NT2/D1 (cell line): ENCODE measurements at regions not wholly inside any gene's neighbourhood (a gene's known extent, or its start where the extent isn't known, plus 50 kb on each side); places are given as distances from the start of the nearest gene placed in this dataset.

Source experiments
- DNase-seq: peaks from one replicate; pipeline ENCODE4 v3.0.0-alpha.2; 2011; ENCODE audit warnings: low read depth, low spot score
- H3K27me3 ChIP-seq: 2 replicates; pipeline ENCODE4 v1.6.0; 2011; ENCODE audit warnings: mild to moderate bottlenecking; ENCODE audit not compliant: insufficient read length, insufficient read depth
- H3K36me3 ChIP-seq: 2 replicates; pipeline ENCODE4 v1.6.1; 2011; ENCODE audit warnings: mild to moderate bottlenecking, low read length, mixed read lengths; ENCODE audit not compliant: insufficient read depth, insufficient read length
- H3K4me1 ChIP-seq: 2 replicates; pipeline ENCODE4 v1.5.1; 2011; ENCODE audit not compliant: insufficient read depth, insufficient read length
- H3K4me3 ChIP-seq: 2 replicates; pipeline ENCODE4 v1.5.1; 2011; ENCODE audit warnings: low read depth; ENCODE audit not compliant: insufficient read length
- H3K9ac ChIP-seq: 2 replicates; pipeline ENCODE4 v1.6.0; 2011; ENCODE audit warnings: low read depth; ENCODE audit not compliant: insufficient read length
- H3K9me3 ChIP-seq: 2 replicates; pipeline ENCODE4 v1.5.1; 2011; ENCODE audit warnings: mild to moderate bottlenecking, low read length; ENCODE audit not compliant: insufficient read depth
- SUZ12 ChIP-seq: IDR thresholded peaks from 2 replicates; pipeline ENCODE4 v1.6.1; 2011; ENCODE audit not compliant: insufficient read length, insufficient read depth; ENCODE audit errors: extremely low read depth
- YY1 ChIP-seq: IDR thresholded peaks from 2 replicates; pipeline ENCODE4 v1.6.1; 2011; ENCODE audit not compliant: insufficient read length, insufficient read depth
- ZNF274 ChIP-seq: IDR thresholded peaks from 2 replicates; pipeline ENCODE4 v1.6.1; 2011; ENCODE audit warnings: mild to moderate bottlenecking, low read depth, low read length

DNA sequence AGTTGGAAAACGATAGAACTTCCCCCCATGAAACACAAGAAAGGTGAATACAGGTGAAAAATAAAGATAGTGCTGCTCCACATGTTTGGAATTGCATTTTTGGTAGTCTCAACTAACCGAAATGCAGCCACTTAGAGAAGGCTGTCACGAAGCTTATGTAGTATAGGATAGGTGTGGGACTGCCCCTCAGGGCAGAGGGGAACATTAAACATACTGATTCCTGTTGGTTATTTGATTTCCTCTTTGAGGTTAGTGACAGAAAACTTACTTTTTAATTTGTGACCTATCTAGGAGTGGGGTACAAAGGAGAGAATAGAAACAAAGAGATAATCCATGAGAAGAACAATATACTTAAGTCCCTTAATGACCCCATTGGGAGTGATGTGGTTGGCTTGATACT is 85.8 kb upstream of the SATB1 start:
- Histone ChIP-seq H3K27me3 (no peaks in the 10 kb centered on the region), H3K9me3 (no peaks in the 10 kb centered on the region), H3K4me3 (no peak overlapping the region), H3K9ac (no peak overlapping the region), H3K4me1 (no peaks in the 10 kb centered on the region), H3K36me3 (no peaks in the 10 kb centered on the region)
- TF ChIP-seq SUZ12 (no peak), YY1 (no peak), ZNF274 (no peak)
- DNase-seq = no peak

- H3K9me3 ChIP-seq = no peaks in the 10 kb centered on the region
- no peak overlapping the region for H3K9ac ChIP-seq
- no peak overlapping the region for H3K4me3 ChIP-seq
- TF ChIP-seq ZNF274 = no peak
- TF ChIP-seq SUZ12 = no peak
- TF ChIP-seq YY1 = no peak
- H3K27me3 ChIP-seq = no peaks in the 10 kb centered on the region
- no peaks in the 10 kb centered on the region for H3K36me3 ChIP-seq
- no peaks in the 10 kb centered on the region for H3K4me1 ChIP-seq
- DNase-seq = no peak
These were observed 82.2 kb upstream of the SATB1 start for GRCh38 chr3:18507333-18507732.

- no peak overlapping the region for H3K9ac ChIP-seq
- no peaks in the 10 kb centered on the region for H3K36me3 ChIP-seq
- no peaks in the 10 kb centered on the region for H3K9me3 ChIP-seq
- no peaks in the 10 kb centered on the region for H3K4me1 ChIP-seq
- TF ChIP-seq SUZ12 (no peak), YY1 (no peak), ZNF274 (no peak)
- no peak overlapping the region for H3K4me3 ChIP-seq
- H3K27me3 ChIP-seq = no peaks in the 10 kb centered on the region
- no peak for DNase-seq
These were observed 79.9 kb upstream of the SATB1 start for GRCh38 chr3:18505056-18505455.

- no peak for DNase-seq
- Histone ChIP-seq H3K9ac (no peak overlapping the region), H3K36me3 (no peaks in the 10 kb centered on the region), H3K4me3 (no peak overlapping the region), H3K27me3 (no peaks in the 10 kb centered on the region), H3K4me1 (no peaks in the 10 kb centered on the region), H3K9me3 (no peaks in the 10 kb centered on the region)
- TF ChIP-seq YY1 (no peak), SUZ12 (no peak), ZNF274 (no peak)
These were observed 76.7 kb upstream of the SATB1 start for GRCh38 chr3:18501679-18502343.

- H3K27me3 ChIP-seq = no peaks in the 10 kb centered on the region
- no peaks in the 10 kb centered on the region for H3K9me3 ChIP-seq
- H3K4me1 ChIP-seq = no peaks in the 10 kb centered on the region
- H3K36me3 ChIP-seq = no peaks in the 10 kb centered on the region
- no peak overlapping the region for H3K9ac ChIP-seq
- DNase-seq = no peak
- H3K4me3 ChIP-seq = no peak overlapping the region
- TF ChIP-seq YY1 = no peak
- TF ChIP-seq ZNF274 = no peak
- no peak for TF ChIP-seq SUZ12
These were observed 75.2 kb upstream of the SATB1 start for GRCh38 chr3:18500322-18500721.

DNA sequence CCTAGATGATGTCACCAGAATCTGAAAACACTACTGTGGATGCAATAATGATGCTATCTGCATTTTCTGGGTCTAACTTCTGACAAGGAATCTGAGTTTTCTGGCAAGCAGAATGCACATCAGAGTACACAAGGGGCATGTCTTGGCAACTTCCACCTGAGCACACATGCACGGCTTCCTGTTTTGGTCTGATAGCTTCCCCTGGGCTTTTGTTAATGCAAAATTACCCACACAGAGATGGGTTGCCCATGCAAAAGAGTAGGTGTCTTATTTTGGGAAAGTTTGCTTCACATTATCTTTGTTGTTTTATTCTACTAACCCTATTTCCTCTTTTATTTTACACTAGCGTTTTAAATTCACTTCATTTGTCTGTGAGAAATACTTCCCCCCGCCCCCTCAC is 74.2 kb upstream of the SATB1 start:
- H3K9me3 ChIP-seq = no peaks in the 10 kb centered on the region
- TF ChIP-seq YY1 = no peak
- TF ChIP-seq ZNF274 = no peak
- no peak for TF ChIP-seq SUZ12

GRCh38 chr3:18494251-18494650 is 69.1 kb upstream of the SATB1 start:
- H3K4me3 ChIP-seq = no peak overlapping the region
- H3K36me3 ChIP-seq = no peaks in the 10 kb centered on the region
- H3K4me1 ChIP-seq = no peaks in the 10 kb centered on the region
- no peak overlapping the region for H3K9ac ChIP-seq
- H3K9me3 ChIP-seq = no peaks in the 10 kb centered on the region
- no peak for DNase-seq
- no peaks in the 10 kb centered on the region for H3K27me3 ChIP-seq
- TF ChIP-seq SUZ12 = no peak
- TF ChIP-seq YY1 = no peak
- no peak for TF ChIP-seq ZNF274

More for the DNA sequence above, 74.2 kb upstream of the SATB1 start:
- Histone ChIP-seq H3K36me3 (no peaks in the 10 kb centered on the region), H3K4me3 (no peak overlapping the region), H3K27me3 (no peaks in the 10 kb centered on the region), H3K9ac (no peak overlapping the region), H3K4me1 (no peaks in the 10 kb centered on the region)
- DNase-seq = no peak

DNA sequence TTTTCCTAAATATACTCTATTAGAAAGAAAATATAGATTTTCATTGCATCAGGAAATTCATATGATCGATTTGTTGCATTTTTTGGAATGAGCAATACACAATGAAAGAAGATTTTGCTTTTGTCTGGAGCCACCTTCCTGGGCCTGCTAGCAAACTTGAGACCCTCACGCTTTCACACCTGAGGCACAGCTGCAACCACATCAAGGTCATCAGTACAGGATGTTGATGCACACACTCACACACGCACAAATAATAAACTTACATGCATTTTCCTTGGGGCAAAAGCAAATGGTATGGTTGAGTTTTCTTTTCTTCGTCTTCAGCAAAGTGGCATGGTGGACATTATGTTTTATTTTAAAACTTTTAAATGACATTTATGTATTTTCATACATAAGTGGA is 64.8 kb upstream of the SATB1 start:
- DNase-seq = no peak
- H3K36me3 ChIP-seq = no peaks in the 10 kb centered on the region
- TF ChIP-seq ZNF274 (no peak), SUZ12 (no peak), YY1 (no peak)
- no peak overlapping the region for H3K9ac ChIP-seq
- H3K9me3 ChIP-seq = no peaks in the 10 kb centered on the region
- no peaks in the 10 kb centered on the region for H3K4me1 ChIP-seq
- no peaks in the 10 kb centered on the region for H3K27me3 ChIP-seq
- no peak overlapping the region for H3K4me3 ChIP-seq
